ENCODE measurements at regions not wholly inside any gene's neighbourhood (a gene's known extent, or its start where the extent isn't known, plus 50 kb on each side); places are given as distances from the start of the nearest gene placed in this dataset.

DNA sequence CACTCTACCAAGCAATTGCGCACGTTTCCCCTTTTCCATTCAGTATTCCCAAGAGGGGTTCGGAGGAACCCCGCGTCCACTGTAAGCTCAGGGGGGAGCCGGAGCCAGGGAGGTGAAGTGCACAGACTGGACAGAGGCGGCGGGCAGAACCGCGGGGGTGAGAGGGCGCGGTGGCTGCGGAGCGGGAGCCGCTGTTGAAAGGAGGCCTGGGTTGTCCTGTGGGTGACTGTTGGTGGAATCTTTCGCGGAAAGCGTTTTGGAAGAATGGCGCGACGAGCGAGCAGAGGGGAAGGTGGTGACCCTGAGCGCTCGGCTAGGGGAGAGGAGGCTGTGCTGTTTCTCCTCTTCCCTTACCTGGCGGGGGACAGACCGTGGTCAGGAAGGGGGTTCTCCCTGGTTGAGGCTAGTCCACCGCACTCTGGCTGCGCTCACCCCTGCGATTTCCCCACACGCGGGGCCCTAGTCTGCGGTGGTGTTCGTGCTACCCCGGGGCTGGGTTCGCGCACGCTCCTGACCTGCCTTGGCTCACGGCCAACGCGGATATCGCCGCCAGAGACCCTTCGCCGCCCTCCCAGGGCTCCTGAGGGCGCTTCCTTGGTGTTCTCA, 92.8 kb downstream of the PRKAB2 start:
- H3K4me1 ChIP-seq = 0 out of 3 replicates have a peak, but pooled peaks cover 3% of the 10 kb centered on the region
- WGBS (ENCODE audit: missing lambda C conversion rate) = 74% methylated on average over 35 of the region's 45 CpGs
- CTCF ChIA-PET = no interaction called here

GRCh38 chr1:147078606-147079399, 93.5 kb downstream of the PRKAB2 start:
- Histone ChIP-seq H3K4me3 (no peak overlapping the region), H3K9me3 (no peaks in the 10 kb centered on the region), H3K27ac (no peak overlapping the region), H3K4me2 (no peak overlapping the region), H3K4me1 (0 out of 3 replicates have a peak, but pooled peaks cover under 1% of the 10 kb centered on the region)
- WGBS (ENCODE audit: missing lambda C conversion rate) = 78% methylated on average over 52 of the region's 52 CpGs
- TF ChIP-seq SMC3 (IDR thresholded peaks at IDR 0.05) (no peak), HMGXB4 (CRISPR knock-in tag; IDR thresholded peaks at IDR 0.05; ENCODE audit: borderline replicate concordance) (no peak), HDAC2 (IDR thresholded peaks at IDR 0.05) (no peak), KDM1A (IDR thresholded peaks at IDR 0.05; ENCODE audit: low read depth) (no peak), FOXS1 (CRISPR knock-in tag; IDR thresholded peaks at IDR 0.05) (no peak), SREBF2 (IDR thresholded peaks at IDR 0.05) (no peak), ZNF302 (CRISPR knock-in tag; IDR thresholded peaks at IDR 0.05) (no peak), HEYL (CRISPR knock-in tag; IDR thresholded peaks at IDR 0.05) (no peak), EHMT2 (IDR thresholded peaks at IDR 0.05; ENCODE audit: low read depth) (no peak)
- TF ChIP-seq, protein P1, sequence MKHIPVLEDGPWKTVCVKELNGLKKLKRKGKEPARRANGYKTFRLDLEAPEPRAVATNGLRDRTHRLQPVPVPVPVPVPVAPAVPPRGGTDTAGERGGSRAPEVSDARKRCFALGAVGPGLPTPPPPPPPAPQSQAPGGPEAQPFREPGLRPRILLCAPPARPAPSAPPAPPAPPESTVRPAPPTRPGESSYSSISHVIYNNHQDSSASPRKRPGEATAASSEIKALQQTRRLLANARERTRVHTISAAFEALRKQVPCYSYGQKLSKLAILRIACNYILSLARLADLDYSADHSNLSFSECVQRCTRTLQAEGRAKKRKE (CRISPR knock-in tag; IDR thresholded peaks at IDR 0.05; ENCODE audit: low read depth) = no peak
- POLR2A ChIA-PET = no interaction called here
- no peak for FAIRE-seq
- no peak for ATAC-seq
- CTCF ChIA-PET = no interaction called here
- no peak for DNase-seq (ENCODE audit: low read depth in 1 of 2, low spot score in 1 of 2)

More for the DNA sequence above, 92.8 kb downstream of the PRKAB2 start:
- DNase-seq (ENCODE audit: low read depth in 1 of 2, low spot score in 1 of 2) (no peak), FAIRE-seq (no peak), ATAC-seq (no peak)
- Histone ChIP-seq H3K4me2 (no peak overlapping the region), H3K27ac (no peak overlapping the region), H3K4me3 (no peak overlapping the region), H3K9me3 (no peaks in the 10 kb centered on the region)
- TF ChIP-seq POLR2AphosphoS2 (conservative IDR thresholded peaks at IDR 0.05; ENCODE audit: low read length) (no peak), HOXA7 (CRISPR knock-in tag; IDR thresholded peaks at IDR 0.05) (no peak), NR3C1 (IDR thresholded peaks at IDR 0.05) (no peak), EHF (CRISPR knock-in tag; IDR thresholded peaks at IDR 0.05) (no peak), BHLHE40 (IDR thresholded peaks at IDR 0.05; ENCODE audit: low read depth, low read length) (no peak), KDM1A (IDR thresholded peaks at IDR 0.05; ENCODE audit: low read depth) (no peak), FOXS1 (CRISPR knock-in tag; IDR thresholded peaks at IDR 0.05) (no peak)
- POLR2A ChIA-PET = no interaction called here

DNA sequence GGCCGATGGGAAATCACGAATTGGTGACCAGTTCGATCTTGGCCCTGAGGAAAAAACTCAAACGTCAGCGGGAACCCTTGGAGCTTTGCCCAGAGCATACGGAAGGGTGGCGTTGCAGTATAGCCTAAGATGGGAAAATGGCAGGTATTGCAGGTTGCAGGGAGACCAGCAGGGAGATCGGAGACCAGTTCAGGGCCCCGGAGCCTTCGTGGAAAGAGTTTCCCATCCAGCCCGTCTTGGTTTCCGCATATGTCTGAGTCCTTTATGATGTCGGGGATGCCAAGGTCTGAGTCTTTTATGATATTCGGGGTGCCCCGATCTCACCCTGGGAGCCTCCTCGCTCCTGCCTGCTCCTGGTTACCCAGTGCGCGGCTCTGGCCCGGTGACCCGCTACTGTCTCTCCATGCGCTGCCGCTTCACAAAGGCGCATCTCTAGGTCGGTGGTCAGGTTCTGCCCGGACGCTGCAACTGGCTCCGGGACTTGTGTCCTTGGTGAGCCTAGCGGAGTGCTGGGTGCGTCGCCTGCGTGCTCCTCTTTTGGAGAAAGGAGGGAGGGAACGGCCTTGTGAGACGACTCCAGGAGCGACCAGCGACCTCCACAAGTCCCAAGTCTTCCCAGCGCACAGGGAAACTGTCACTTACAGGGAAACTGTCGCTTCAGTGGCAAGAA, 94.2 kb downstream of the PRKAB2 start:
- ChIA-PET POLR2A (no interaction called here), CTCF (no interaction called here)
- no peak for DNase-seq (ENCODE audit: low read depth in 1 of 2, low spot score in 1 of 2)
- no peaks in the 10 kb centered on the region for H3K4me1 ChIP-seq
- no peak overlapping the region for H3K4me3 ChIP-seq
- no peak overlapping the region for H3K27ac ChIP-seq
- FAIRE-seq = no peak
- no peak for TF ChIP-seq FOSL2 (IDR thresholded peaks at IDR 0.05)
- TF ChIP-seq FOSL2 (CRISPR knock-in tag; IDR thresholded peaks at IDR 0.05) = no peak
- no peak for TF ChIP-seq HOXB5 (CRISPR knock-in tag; IDR thresholded peaks at IDR 0.05)
- TF ChIP-seq MAZ (IDR thresholded peaks at IDR 0.05; ENCODE audit: borderline replicate concordance, low read depth, low read length) = no peak
- TF ChIP-seq HES2 (IDR thresholded peaks at IDR 0.05) = no peak
- no peak for TF ChIP-seq JUN (IDR thresholded peaks at IDR 0.05)
- TF ChIP-seq, protein P2, sequence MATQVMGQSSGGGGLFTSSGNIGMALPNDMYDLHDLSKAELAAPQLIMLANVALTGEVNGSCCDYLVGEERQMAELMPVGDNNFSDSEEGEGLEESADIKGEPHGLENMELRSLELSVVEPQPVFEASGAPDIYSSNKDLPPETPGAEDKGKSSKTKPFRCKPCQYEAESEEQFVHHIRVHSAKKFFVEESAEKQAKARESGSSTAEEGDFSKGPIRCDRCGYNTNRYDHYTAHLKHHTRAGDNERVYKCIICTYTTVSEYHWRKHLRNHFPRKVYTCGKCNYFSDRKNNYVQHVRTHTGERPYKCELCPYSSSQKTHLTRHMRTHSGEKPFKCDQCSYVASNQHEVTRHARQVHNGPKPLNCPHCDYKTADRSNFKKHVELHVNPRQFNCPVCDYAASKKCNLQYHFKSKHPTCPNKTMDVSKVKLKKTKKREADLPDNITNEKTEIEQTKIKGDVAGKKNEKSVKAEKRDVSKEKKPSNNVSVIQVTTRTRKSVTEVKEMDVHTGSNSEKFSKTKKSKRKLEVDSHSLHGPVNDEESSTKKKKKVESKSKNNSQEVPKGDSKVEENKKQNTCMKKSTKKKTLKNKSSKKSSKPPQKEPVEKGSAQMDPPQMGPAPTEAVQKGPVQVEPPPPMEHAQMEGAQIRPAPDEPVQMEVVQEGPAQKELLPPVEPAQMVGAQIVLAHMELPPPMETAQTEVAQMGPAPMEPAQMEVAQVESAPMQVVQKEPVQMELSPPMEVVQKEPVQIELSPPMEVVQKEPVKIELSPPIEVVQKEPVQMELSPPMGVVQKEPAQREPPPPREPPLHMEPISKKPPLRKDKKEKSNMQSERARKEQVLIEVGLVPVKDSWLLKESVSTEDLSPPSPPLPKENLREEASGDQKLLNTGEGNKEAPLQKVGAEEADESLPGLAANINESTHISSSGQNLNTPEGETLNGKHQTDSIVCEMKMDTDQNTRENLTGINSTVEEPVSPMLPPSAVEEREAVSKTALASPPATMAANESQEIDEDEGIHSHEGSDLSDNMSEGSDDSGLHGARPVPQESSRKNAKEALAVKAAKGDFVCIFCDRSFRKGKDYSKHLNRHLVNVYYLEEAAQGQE (IDR thresholded peaks at IDR 0.05) = no peak
- TF ChIP-seq JUNB (IDR thresholded peaks at IDR 0.05) = no peak
- TF ChIP-seq RARB (CRISPR knock-in tag; IDR thresholded peaks at IDR 0.05) = no peak
- no peak for TF ChIP-seq EHF (CRISPR knock-in tag; IDR thresholded peaks at IDR 0.05)
- no peak for TF ChIP-seq CHD2 (IDR thresholded peaks at IDR 0.05; ENCODE audit: low read length, partially characterized antibody)
- TF ChIP-seq NPAS2 (CRISPR knock-in tag; IDR thresholded peaks at IDR 0.05; ENCODE audit: borderline replicate concordance) = no peak
- no peak for TF ChIP-seq RFX5 (IDR thresholded peaks at IDR 0.05)
- TF ChIP-seq FOSB (CRISPR knock-in tag; IDR thresholded peaks at IDR 0.05) = no peak
- WGBS (ENCODE audit: missing lambda C conversion rate) = 74% methylated on average over 23 of the region's 37 CpGs
- no peaks in the 10 kb centered on the region for H3K9me3 ChIP-seq
- ATAC-seq = no peak
- no peak overlapping the region for H3K4me2 ChIP-seq
